Sigmoid colon (tissue), 6 donors: ENCODE measurements at regions not wholly inside any gene's neighbourhood (a gene's known extent, or its start where the extent isn't known, plus 50 kb on each side); places are given as distances from the start of the nearest gene placed in this dataset.

Experiments used
- DNase-seq: peaks from one replicate; pipeline ENCODE4 v3.0.0-alpha.2; 2019
- H3K27ac ChIP-seq, 4 donors: fragments of 200-600 bp; sonication (generic); one replicate each; pipeline ENCODE4 v1.5.1; 2016 to 2019; ENCODE audit warnings: mild to moderate bottlenecking in 1 of 4
- H3K27me3 ChIP-seq, 3 donors: fragments of 200-600 bp; sonication (generic); one replicate each; pipeline ENCODE4 v1.5.1; 2019; ENCODE audit warnings: mild to moderate bottlenecking in 1 of 3
- H3K36me3 ChIP-seq, 4 donors: fragments of 200-600 bp; sonication (generic); one replicate each; pipeline ENCODE4 v1.5.1; 2016 to 2019
- H3K4me1 ChIP-seq, 4 donors: fragments of 200-600 bp; sonication (generic); one replicate each; pipeline ENCODE4 v1.5.1; 2017 to 2019
- H3K4me3 ChIP-seq, 4 donors: fragments of 200-600 bp; sonication (generic); one replicate each; pipeline ENCODE4 v1.5.1; 2017 to 2019; ENCODE audit warnings: mild to moderate bottlenecking in 2 of 4, moderate library complexity in 1 of 4
- H3K9me3 ChIP-seq, 4 donors: fragments of 200-600 bp in 3 of 4; sonication (generic) in 3 of 4; one replicate each; pipeline versions ENCODE4 v1.5.1 to v1.6.1; 2013 to 2019
- EP300 ChIP-seq, 4 donors: sonication (generic); formaldehyde crosslinking; IDR thresholded peaks; one replicate each; pipeline ENCODE4 v1.6.1; 2017; ENCODE audit warnings: antibody characterized with exemption in 4 of 4
- POLR2A ChIP-seq, 2 donors: fragments of 450-650 bp; IDR thresholded peaks; one replicate each; pipeline ENCODE4 v1.6.1; 2016; ENCODE audit warnings: antibody characterized with exemption in 2 of 2, mild to moderate bottlenecking in 2 of 2, moderate library complexity in 2 of 2
- POLR2AphosphoS5 ChIP-seq, 4 donors: sonication (generic); formaldehyde crosslinking; IDR thresholded peaks; one replicate each; pipeline ENCODE4 v1.6.1; 2017; ENCODE audit warnings: antibody characterized with exemption in 4 of 4
- WGBS, 2 donors: extraction: QIAGEN DNeasy Blood & Tissue Kit; methylation state at CpG; one replicate each; pipeline ENCODE4 v1.1.7; 2013; 5-methylcytosine and 5-hydroxymethylcytosine counted together
- intact Hi-C: fragments of 100-400 bp; cut with DNase I; formaldehyde crosslinking; loops from one replicate; pipeline ENCODE4 v1.15.1; 2023
- TF ChIP-seq, protein P1 (sequence below), 4 experiments: fragments of 450-650 bp in 3 of 4; fragments of 200-600 bp in 1 of 4; IDR thresholded peaks; one replicate each; pipeline ENCODE4 v1.5.1; 2016 to 2019; ENCODE audit warnings: antibody characterized with exemption in 4 of 4, mild to moderate bottlenecking in 3 of 4, moderate library complexity in 2 of 4
- donor health status: healthy with polysubstance abuse.
- donor health status: healthy.

DNA sequence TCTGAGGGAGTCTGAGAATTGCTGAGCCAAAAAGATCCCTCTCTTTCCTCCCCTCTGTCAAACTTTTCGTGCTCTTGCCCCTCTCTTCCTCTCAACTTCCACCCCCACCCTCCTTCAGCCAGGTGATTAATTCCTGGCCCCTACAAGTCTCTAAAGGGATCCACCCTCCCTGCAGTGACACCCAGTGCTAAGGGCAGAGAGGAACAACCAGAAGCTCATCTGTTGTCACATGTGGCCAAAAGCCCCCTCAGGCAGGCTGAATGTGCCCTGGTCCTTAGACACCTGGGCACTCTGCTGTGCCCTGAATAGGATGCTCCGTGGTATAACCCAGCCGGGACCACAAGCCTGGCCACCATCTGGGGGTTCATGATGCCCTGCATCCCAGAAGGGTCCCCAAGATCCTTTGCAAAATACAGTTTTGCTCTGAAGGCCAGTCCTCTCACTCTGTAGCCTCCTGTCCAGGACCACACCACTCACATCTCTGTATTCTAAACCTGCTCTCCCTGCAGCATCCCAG, 234.4 kb downstream of the BCL11A start:
- no peak for TF ChIP-seq POLR2AphosphoS5 (IDR thresholded peaks at IDR 0.05)
- TF ChIP-seq, protein P1, sequence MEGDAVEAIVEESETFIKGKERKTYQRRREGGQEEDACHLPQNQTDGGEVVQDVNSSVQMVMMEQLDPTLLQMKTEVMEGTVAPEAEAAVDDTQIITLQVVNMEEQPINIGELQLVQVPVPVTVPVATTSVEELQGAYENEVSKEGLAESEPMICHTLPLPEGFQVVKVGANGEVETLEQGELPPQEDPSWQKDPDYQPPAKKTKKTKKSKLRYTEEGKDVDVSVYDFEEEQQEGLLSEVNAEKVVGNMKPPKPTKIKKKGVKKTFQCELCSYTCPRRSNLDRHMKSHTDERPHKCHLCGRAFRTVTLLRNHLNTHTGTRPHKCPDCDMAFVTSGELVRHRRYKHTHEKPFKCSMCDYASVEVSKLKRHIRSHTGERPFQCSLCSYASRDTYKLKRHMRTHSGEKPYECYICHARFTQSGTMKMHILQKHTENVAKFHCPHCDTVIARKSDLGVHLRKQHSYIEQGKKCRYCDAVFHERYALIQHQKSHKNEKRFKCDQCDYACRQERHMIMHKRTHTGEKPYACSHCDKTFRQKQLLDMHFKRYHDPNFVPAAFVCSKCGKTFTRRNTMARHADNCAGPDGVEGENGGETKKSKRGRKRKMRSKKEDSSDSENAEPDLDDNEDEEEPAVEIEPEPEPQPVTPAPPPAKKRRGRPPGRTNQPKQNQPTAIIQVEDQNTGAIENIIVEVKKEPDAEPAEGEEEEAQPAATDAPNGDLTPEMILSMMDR (IDR thresholded peaks at IDR 0.05): no peak
- no peak for TF ChIP-seq POLR2A (IDR thresholded peaks at IDR 0.05)
- no peak for TF ChIP-seq EP300 (IDR thresholded peaks at IDR 0.05)
- Histone ChIP-seq H3K27ac (no peak overlapping the region), H3K4me3 (no peak overlapping the region), H3K36me3 (no peaks in the 10 kb centered on the region), H3K27me3 (no peaks in the 10 kb centered on the region), H3K9me3 (no peaks in the 10 kb centered on the region), H3K4me1 (peaks cover 0 to 4% (median 0%) of the 10 kb centered on the region in 4 donors)
- 70 to 89% methylated on average over 3 of the region's 3 CpGs for WGBS, 2 donors
- intact Hi-C loops: no loop called here
- no peak for DNase-seq

DNA sequence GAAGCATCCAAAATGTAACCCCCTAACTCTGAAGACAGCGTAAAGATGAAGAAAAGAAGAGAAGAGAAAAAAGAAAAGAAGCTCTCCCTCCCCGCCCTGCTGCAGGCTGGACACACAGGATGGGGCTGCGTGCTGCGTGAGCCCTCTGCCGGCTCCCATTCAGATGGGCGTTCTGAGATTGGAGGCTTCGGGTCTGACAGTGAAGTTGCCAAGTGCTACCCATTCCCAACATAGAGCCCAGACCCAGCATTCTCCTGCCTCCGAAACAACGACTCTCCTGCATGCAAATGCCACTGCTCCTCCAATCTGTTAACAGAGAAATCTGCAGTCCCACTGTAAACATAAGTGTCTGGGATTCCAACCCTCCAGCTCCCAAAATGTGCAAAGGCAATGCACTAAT, 234.9 kb downstream of the BCL11A start:
- intact Hi-C loops: no loop called here
- Histone ChIP-seq H3K9me3 (no peaks in the 10 kb centered on the region), H3K4me3 (no peak overlapping the region), H3K36me3 (no peaks in the 10 kb centered on the region), H3K27ac (no peak overlapping the region), H3K4me1 (peaks cover 0 to 4% (median 0%) of the 10 kb centered on the region in 4 donors), H3K27me3 (no peaks in the 10 kb centered on the region)
- TF ChIP-seq POLR2A (IDR thresholded peaks at IDR 0.05): no peak
- TF ChIP-seq, protein P1 (IDR thresholded peaks at IDR 0.05): peak in 1 of 4 experiments; percentile 14
- 81 to 86% methylated on average over 9 of the region's 9 CpGs for WGBS, 2 donors
- no peak for DNase-seq

DNA sequence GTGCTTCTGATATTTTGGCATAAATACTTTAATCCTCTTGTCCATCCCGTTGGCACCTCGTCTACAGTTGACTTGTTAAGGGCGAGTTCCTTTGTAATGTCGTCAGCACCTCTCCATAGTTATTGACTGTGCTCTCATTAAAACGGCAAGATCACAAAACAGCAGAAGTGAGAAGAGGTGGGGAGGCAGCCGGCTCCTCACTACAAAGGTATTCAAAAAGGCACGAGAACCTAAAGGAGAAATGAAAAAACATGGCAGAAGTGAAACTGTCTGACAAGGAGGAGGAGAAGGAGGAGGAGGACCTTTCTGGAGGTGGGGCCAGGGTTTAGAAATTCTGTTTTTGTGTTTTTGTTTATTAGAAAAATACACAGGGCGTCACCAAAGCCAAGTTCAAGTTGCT, 235.6 kb downstream of the BCL11A start:
- TF ChIP-seq POLR2AphosphoS5 (IDR thresholded peaks at IDR 0.05) (no peak), POLR2A (IDR thresholded peaks at IDR 0.05) (no peak), EP300 (IDR thresholded peaks at IDR 0.05) (no peak)
- TF ChIP-seq, protein P1 (IDR thresholded peaks at IDR 0.05): no peak
- Histone ChIP-seq H3K9me3 (no peaks in the 10 kb centered on the region), H3K4me3 (no peak overlapping the region), H3K27ac (no peak overlapping the region), H3K4me1 (peaks cover 0 to 4% (median 0%) of the 10 kb centered on the region in 4 donors), H3K36me3 (no peaks in the 10 kb centered on the region), H3K27me3 (no peaks in the 10 kb centered on the region)
- no peak for DNase-seq
- intact Hi-C loops: no loop called here
- WGBS, 2 donors: 57 to 81% methylated on average over 8 of the region's 8 CpGs

DNA sequence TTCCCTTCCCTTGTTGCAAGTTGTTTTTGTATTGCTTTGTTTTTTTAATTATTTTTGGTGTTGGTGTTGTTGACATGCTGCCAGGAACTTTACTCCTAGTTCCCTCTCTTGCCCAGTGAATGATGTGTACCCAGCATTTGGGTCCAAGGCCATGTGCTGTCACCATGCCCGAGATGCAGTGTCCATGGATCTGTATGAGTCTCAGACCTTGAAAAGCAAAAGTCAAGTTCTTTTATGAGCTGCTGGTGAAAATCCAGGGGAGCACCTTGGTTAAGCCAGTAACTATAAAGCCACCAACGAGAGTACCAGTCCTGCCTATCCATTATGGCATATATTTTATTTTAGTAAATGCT, 236.4 kb downstream of the BCL11A start:
- H3K27me3 ChIP-seq: no peaks in the 10 kb centered on the region
- no peak for DNase-seq
- H3K9me3 ChIP-seq: no peaks in the 10 kb centered on the region
- no peaks in the 10 kb centered on the region for H3K36me3 ChIP-seq
- no peak overlapping the region for H3K4me3 ChIP-seq
- peaks cover 0 to 4% (median 0%) of the 10 kb centered on the region in 4 donors for H3K4me1 ChIP-seq
- 20 to 66% methylated on average over 2 of the region's 2 CpGs for WGBS, 2 donors
- H3K27ac ChIP-seq: no peak overlapping the region
- TF ChIP-seq POLR2AphosphoS5 (IDR thresholded peaks at IDR 0.05): no peak
- no peak for TF ChIP-seq EP300 (IDR thresholded peaks at IDR 0.05)
- TF ChIP-seq, protein P1 (IDR thresholded peaks at IDR 0.05): no peak
- no peak for TF ChIP-seq POLR2A (IDR thresholded peaks at IDR 0.05)
- intact Hi-C loops: no loop called here

DNA sequence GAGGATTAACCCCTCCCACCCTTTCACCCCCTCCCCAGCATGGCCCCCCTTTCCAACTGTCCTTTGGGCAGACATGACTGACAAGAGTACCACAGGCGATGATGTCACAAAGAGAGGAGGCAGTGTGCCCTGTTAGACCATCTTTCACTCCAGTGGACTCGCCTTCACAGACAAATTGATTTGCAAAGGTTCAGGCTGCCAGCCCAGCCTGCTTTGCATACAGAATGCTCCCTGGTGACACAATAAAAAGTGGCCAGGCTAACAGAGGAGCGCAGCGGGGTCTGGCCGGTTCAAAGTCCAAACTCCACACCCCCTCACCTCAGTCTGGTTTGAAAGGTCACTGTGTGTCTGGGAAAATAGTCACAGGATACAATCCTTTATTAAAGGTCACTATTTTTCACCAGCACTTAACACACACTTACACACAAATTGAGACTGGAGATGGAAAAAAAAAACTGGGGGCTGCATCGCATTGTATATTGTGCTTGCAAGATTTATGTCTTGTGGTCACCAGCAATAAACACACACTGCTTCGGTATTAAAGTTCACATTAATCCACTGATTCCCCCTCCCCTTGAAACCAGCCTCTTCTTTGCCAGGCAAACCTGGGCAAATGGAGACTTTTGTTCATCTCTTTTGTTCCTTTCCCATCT, 236.9 kb downstream of the BCL11A start:
- Histone ChIP-seq H3K36me3 (no peaks in the 10 kb centered on the region), H3K9me3 (no peaks in the 10 kb centered on the region), H3K4me1 (peaks cover 0 to 4% (median 0%) of the 10 kb centered on the region in 4 donors), H3K4me3 (no peak overlapping the region), H3K27me3 (no peaks in the 10 kb centered on the region), H3K27ac (no peak overlapping the region)
- intact Hi-C loops: no loop called here
- WGBS, 2 donors: 24 to 58% methylated on average over 7 of the region's 7 CpGs
- TF ChIP-seq POLR2A (IDR thresholded peaks at IDR 0.05): no peak
- no peak for TF ChIP-seq POLR2AphosphoS5 (IDR thresholded peaks at IDR 0.05)
- TF ChIP-seq EP300 (IDR thresholded peaks at IDR 0.05): no peak
- TF ChIP-seq, protein P1 (IDR thresholded peaks at IDR 0.05): no peak
- no peak for DNase-seq
